HG03439 (cell line): ENCODE measurements at regions not wholly inside any gene's neighbourhood (a gene's known extent, or its start where the extent isn't known, plus 50 kb on each side); places are given as distances from the start of the nearest gene placed in this dataset.
"Not testable (repeated sequence)": the region's sequence is repeated elsewhere in the genome, so short reads cannot be mapped to it uniquely, and the experiment has no call there.

Experiments used
- ATAC-seq: cut with Tn5 transposase; IDR thresholded peaks from one replicate; pipeline ENCODE4 v1.9.1; 2021; ENCODE audit warnings: mild to moderate bottlenecking, moderate library complexity; ENCODE audit not compliant: unreplicated experiment

DNA sequence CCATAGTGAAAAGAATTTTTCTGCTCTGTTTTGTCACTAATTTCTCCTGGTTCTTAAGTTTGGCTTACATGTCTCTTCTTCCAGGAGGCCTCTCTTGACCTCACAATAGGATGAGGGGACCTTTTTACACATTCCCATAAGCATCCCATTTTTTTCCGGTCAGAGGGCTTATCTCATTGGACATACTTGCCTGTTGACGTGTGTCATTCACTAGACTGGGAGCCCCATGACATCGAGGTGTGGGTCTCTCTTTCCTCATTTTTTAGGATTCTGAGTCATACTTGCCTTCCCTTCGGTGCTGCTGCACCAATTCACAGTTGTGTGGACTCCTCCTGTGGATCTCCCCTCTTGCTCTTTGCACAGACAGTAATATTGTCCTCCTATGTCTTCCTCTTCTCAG is 601.8 kb downstream of the GATA3 start:
- ATAC-seq: no peak

DNA sequence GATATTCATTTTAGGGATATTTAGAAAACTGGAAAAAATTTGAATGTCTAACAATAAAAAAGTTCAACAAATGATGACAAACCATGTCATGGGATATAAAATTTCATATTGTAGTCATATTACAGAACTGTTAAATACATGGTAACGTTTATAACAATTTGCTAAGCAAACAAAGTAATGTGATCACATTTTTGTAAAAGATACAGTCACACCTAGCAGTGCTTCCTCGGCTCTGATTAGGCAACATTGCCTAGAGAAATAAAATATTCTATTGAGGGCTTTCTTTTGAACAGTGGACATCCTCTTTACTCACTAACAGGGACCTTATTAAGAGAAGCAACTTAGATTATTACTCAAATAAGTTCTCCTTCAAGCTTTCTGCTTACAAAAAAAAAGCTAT is 605.5 kb downstream of the GATA3 start:
- ATAC-seq: no peak

DNA sequence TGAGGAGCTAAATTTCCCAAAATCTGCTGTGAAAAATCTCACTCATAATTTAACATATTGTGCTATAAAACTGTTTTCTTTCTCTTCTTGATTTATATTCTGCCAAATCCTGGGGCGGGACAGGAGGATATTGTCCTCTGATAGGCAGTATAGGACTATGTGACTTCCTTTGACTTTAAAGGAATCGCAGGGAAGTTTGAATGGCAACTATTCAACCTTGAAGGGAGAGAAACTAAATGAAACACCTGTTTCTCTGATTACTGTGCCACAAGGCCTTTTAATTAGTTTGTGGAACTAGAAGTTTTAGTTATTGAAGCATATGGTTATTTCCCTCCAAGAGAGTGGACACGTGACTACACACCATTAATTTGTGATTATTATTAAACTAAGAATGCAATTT is 607.4 kb downstream of the GATA3 start:
- no peak for ATAC-seq

DNA sequence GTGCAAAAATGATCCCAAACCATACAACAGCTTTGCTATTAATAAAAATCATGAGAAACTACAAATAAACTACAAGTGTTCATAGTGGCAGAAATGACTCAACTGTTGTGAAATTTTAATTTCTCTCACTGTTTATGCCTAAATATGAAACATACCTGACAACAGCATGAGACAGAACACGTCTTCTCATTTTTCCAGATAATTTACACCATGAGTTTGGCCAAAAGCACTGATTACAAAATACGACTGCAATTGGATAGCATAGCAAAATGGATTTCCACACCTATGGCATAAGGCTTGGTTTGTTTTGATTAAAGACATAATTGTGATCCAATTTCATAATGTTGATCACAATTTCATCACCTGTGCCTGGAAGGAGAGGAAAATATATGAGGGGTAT is 608.6 kb downstream of the GATA3 start:
- ATAC-seq: no peak

DNA sequence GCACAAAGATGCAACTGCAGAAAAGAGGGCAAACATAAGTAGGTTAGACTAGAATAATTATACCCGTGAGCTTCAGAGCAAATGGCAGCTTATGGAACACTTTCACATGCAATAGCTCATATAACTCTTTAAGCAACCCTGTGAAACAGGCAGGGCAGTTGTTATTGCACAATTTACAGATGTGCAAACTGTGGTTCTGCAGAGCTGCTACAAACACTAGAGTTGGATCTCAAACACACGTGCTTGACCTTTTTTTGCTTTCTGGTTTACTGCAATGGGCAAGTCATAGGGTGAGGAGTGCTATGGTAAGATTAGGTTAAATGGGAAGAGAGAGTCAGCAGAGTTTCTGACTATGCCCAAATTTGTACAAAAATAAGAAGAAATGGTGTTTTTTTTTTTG is 610.8 kb downstream of the GATA3 start:
- ATAC-seq: no peak

DNA sequence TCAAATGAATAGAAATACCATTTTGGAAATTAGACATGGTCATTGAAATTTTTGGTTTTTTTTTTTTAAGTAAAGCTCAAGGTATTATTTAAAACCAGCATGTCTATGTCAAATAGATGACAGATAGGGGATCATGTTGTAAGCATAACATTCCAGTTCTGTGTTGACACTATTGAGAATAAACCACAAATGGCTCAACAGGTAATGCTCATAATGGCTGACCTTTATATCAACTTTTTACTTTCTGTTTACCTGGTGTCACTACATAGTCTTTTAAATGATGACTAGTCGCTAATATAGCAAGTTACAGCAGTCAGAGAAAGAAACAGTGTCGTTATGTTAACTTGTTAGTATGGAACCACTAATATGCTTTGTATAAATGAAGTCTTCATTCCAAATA is 616.0 kb downstream of the GATA3 start:
- ATAC-seq: no peak

DNA sequence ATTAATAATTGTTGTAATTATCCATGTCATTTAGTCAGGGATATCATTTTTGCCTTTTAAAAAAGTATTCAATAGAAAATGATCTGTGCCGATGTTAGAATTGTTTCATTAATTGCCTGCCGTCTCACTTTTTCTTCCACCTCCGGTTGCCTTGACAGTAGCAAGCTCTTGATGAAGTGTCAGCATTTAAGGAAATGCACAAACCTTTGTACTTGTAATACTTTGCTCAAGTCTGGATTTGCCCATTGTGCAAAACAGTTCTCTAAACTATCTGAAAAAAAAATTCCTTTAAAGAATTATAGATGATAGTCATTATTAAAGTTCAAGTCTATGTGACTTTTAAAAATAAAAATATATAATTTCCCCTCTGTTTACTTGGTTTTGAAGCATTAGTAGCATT is 619.7 kb downstream of the GATA3 start:
- ATAC-seq: no peak

DNA sequence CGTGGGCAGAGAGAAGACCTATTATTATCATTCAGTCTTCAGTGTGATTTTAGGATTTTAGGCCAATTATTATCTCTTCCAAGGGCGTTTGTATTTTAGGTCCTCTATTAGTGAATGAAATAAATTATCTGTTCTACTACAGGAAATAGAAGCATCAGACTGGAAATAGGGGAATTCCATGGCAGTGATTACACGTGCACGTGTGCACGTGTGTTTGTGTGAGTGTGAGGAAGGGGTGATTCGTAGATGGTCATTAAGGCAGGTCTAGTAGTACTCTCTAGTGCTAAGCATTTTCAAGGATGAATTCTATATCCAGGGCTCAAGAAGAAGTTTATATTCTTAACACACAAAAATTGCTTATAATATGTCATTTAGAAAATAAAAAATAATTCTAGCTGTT is 623.2 kb downstream of the GATA3 start:
- ATAC-seq: no peak

DNA sequence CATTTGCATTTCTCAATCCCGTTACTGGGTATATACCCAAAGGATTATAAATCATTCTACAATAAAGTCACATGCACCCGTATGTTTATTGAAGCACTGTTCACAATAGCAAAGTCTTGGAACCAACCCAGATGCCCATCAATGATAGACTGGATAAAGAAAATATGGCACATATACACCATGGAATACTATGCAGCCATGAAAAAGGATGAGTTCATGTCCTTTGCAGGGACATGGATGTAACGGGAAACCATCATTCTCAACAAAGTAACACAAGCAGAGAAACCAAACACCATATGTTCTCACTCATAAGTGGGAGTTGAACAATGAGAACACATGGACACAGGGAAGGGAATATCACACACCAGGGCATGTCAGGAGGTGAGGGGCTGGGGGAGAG is 630.4 kb downstream of the GATA3 start:
- ATAC-seq: not testable (repeated sequence)

DNA sequence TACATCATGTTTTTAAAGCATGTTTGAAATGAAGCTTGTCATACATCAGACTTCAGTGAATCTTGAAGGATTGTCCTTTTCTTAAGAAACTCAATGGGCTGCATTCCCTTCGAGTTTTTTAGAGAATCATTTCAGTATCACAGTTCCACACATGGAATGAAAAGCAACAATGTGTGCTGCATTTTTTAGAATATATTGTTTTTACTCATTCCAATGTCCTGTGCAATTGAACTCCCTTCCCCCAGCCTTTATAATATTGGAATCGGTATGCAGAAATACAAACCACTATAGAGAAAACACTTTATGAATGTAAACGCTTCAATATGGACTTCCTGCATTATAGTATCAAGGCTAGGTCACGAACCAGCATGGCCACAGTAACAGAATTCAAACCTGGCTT is 634.4 kb downstream of the GATA3 start:
- no peak for ATAC-seq

DNA sequence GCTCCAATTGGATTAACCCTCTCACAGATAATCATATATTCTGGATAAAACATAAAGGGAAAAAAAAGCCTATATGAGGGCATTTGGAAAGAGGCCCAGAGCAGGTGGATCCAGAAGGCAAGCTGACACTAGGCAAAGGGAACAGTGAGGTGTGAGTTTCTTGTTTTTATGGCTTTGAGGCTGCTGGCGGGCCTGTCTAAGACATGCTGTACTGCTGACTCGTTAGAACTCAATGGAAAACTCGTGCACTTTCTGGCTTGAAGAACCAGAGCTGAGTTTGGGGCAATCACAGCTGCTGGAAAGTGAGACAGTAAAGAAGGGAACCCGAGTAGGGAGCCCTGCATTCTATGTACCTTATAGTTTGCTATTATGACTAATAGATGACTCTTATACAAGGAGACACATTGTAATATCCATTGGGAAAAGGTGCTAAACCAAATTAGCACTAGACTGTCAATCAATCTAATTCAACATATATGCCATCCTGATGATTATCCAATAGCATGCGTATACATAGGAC is 637.1 kb downstream of the GATA3 start:
- no peak for ATAC-seq

DNA sequence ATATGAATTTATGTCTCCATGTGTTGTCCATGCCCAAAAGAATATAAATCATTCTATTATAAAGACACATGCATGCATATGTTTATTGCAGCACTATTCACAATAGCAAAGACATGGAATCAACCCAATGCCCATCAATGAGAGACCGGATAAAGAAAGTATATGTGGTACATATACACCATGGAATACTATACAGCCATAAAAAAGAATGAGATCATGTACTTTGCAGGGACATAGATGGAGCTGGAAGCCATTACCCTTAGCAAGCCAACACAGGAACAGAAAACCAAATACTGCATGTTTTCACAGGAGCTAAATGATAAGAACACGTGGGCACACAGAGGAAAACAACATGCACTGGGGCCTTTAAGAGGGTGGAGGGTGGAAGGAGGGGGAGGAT is 639.1 kb downstream of the GATA3 start:
- ATAC-seq: not testable (repeated sequence)

DNA sequence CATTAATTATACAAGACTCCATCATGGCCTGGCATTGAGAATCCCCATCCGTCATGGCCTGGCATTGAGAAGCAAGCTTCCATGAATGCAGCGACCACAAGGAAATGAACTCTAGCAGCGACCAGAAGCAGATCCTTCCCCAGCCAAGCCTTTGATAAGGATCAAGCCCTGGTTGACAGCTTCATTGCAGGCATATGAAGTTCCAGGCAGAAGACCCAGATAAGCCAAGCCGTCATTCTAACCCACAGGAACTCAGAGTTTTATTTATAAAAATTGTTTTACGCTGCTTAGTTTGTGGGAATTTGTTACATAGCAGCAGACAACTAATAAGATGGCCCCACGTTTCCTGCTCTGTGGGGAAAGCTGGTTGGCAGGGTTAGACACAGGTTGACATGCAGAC is 642.3 kb downstream of the GATA3 start:
- no peak for ATAC-seq

DNA sequence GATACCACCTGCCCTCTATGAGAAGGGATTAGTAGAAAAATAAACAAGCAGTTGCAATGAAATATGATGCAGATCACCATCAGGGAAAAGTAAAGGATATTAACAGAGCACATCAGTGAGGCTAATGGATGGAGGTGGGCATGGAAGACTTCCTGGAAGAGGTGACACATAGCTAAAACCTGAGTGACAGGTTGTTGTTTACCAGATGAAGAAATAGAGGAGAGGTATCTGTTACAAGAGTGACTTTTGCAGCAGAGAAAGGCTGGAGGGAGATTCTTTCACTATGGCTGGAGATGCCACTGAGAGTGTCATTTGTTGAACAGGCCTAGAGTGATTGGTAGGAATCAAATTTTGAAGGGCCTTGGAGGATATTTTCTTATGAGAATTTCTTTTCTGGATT is 646.2 kb downstream of the GATA3 start:
- ATAC-seq: no peak

DNA sequence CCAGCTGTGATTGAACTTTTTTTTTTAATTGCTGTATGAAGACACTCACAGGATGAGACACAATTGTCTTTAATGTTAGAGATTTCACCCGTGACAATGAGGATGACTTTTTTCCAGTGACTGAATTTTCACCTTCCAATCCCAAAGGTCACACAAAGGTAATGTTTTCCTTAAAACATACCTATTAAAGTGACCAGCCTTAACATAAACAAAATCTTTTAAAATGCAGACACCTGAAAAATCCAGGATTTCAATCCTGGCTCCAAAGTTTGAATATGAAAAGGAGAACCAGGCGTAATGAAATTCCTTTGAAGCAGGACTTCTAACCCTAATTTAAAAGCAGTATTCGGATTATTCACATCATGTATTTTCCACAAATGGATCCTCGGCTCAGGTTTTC is 647.7 kb downstream of the GATA3 start:
- ATAC-seq: no peak

DNA sequence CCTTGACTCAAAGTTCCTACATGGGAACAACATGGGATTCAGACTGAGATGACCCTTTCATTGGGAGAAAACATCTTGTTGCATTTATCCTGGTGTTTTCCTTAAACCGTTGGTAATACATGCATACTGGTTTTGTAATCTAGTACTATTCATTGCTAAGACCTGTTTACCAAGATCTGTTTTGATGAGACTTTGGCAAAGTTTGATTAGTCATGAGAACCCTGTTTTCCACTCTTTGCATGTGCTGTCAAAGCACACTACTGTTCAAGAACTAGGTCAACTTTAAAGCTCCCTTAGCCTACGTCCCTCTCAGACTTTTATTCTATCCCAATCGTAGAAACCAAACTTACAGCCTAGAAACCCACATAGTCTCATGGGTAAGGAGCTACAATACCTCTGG is 650.9 kb downstream of the GATA3 start:
- ATAC-seq: no peak

DNA sequence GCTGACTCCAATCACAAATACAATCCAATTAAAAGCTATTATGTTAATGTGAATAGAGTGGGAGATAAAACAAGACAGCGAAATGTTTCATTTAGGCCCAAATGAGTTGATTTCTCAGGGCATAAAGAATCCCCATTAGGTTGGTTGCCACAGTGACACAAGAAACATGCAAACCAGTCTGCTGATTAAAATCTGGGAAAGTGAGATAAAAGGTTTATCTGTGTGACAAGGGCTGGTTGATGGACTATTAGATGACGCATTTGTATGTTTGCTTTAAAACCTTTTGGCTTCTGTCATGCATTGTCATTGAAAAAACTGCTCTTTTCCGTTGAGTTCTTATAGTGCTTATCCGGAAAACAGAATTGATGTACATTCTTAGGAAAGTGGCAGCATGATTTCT is 658.2 kb downstream of the GATA3 start:
- ATAC-seq: no peak

DNA sequence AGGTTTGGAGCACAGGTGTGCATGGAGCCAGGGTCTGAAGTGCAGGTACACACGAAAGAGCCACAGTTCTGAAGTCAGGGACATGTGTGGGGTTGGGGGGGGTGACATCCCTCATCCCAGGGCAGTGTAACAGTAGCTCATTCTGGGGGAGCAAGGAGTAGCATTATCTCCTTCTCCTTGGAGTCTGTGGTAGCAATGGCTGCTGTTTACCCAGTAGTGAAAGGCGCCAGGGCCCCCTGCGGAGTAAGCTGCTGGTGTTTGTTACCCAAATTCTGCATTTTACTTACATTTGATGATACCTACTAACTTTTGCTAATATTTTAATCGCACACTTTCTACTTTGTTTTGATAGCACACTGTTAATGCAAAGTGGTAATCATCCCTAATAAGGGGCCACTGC is 665.5 kb downstream of the GATA3 start:
- no peak for ATAC-seq

DNA sequence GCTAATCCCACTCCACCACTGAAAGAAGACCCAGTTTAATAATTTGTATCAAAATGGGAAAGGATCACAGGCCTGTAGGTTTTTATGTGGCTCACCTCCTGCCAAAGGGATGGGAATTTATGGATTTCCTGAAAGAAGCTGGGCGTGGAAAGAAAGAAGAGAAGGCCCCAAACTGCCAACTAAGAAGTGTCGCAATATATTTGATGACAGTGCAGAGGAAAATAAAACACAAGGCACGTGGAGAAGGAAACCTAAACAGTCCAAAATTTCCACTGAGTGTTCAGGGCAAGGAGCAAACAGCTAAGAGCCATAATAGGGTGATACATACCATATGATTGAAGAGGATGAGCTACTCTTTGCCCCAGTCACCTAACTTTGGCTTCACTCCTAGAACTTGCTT is 667.2 kb downstream of the GATA3 start:
- ATAC-seq: no peak

DNA sequence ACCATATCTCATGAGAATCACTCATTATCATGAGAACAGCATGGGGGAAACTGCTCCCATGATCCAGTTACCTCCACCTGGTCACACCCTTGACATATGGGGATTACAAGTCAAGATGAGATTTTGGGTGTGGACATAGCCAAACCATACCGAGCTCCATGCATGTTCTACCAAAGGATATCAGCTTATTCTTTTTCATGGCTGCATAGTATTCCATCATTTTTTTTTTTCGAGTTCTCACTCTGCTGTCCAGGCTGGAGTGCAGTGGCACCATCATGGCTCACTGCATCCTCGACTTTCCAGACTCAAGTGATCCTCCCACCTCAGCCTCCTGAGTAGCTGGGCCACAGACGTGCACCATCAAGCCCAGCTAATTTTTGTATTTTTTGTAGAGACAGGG is 668.3 kb downstream of the GATA3 start:
- ATAC-seq: no peak

DNA sequence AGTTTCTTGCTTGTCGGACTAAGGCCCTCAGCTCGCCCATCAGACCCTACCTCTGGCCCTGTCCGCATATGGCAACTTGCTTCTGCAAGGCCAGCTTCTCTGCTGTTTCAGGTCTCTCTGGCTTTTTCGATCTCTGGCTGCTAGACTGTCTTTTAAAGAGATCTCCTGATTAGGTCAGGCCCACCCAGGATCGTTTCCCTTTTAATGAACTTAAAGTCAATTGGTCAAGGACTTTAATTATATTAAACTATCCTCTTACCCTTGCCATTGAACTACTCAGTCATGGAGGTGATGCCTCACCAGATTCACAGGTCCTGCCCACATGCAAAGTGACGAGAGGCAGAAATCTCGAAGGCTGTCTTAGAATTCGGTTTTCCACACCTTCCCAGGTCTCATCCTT is 670.9 kb downstream of the GATA3 start:
- no peak for ATAC-seq

DNA sequence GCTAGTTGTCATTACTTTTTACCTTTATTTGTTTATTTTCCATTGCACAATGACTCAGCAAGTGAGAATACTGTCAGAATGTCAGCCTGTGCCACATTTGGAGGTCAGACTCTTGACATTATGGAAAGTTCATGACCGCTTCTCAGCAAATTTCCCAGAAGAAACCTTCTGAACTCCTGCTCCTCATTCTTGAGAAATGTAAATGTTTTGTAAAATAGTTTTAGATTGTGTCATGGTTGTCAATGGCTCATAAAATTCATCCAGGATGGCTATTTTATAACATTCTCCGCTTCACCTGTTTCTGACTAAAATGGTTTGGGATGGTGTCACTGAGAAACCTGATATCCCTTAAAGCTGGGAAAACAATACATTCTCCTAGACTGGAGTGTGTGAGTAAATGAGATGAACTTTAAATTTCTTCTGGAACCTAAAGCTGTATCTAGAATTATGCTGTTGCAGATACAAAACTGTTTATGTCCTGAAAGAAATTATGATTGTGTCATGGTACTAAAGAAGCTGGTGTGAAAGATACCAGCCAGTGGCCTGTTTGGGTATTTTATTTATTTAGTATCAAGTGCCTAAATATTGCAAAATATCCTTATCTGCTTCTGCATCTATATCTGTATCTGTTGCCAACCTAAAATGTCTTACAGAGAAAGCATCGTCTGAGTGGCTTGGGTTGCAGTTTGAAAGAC is 671.7 kb downstream of the GATA3 start:
- no peak for ATAC-seq

DNA sequence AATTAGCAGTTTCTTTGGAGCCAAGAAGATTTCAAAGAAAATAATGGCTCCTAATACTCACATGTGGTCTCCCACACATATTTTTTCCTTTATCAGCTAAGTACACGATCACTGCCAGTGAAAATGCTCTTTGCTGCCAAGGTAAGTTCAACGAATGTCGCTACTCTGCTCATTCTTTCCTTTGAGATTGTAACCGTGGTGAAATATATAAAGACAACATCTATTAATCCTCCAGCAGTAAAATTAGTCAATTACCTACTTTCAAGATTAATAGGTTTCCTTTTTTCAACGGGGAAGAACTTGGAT is 672.2 kb downstream of the GATA3 start:
- no peak for ATAC-seq
